H1 (cell line): ENCODE measurements at regions not wholly inside any gene's neighbourhood (a gene's known extent, or its start where the extent isn't known, plus 50 kb on each side); places are given as distances from the start of the nearest gene placed in this dataset.

Experiments
- TF ChIP-seq, protein P1 (sequence below): fragments of 300-600 bp; sonication (generic); IDR thresholded peaks from 2 replicates; pipeline ENCODE4 v1.7.1; 2012; ENCODE audit warnings: low read length, moderate library complexity, mild to moderate bottlenecking, inconsistent platforms; ENCODE audit not compliant: insufficient replicate concordance

GRCh38 chr12:42669553-42669952, 80.0 kb upstream of the PRICKLE1 start (continued):
- TF ChIP-seq, protein P1, sequence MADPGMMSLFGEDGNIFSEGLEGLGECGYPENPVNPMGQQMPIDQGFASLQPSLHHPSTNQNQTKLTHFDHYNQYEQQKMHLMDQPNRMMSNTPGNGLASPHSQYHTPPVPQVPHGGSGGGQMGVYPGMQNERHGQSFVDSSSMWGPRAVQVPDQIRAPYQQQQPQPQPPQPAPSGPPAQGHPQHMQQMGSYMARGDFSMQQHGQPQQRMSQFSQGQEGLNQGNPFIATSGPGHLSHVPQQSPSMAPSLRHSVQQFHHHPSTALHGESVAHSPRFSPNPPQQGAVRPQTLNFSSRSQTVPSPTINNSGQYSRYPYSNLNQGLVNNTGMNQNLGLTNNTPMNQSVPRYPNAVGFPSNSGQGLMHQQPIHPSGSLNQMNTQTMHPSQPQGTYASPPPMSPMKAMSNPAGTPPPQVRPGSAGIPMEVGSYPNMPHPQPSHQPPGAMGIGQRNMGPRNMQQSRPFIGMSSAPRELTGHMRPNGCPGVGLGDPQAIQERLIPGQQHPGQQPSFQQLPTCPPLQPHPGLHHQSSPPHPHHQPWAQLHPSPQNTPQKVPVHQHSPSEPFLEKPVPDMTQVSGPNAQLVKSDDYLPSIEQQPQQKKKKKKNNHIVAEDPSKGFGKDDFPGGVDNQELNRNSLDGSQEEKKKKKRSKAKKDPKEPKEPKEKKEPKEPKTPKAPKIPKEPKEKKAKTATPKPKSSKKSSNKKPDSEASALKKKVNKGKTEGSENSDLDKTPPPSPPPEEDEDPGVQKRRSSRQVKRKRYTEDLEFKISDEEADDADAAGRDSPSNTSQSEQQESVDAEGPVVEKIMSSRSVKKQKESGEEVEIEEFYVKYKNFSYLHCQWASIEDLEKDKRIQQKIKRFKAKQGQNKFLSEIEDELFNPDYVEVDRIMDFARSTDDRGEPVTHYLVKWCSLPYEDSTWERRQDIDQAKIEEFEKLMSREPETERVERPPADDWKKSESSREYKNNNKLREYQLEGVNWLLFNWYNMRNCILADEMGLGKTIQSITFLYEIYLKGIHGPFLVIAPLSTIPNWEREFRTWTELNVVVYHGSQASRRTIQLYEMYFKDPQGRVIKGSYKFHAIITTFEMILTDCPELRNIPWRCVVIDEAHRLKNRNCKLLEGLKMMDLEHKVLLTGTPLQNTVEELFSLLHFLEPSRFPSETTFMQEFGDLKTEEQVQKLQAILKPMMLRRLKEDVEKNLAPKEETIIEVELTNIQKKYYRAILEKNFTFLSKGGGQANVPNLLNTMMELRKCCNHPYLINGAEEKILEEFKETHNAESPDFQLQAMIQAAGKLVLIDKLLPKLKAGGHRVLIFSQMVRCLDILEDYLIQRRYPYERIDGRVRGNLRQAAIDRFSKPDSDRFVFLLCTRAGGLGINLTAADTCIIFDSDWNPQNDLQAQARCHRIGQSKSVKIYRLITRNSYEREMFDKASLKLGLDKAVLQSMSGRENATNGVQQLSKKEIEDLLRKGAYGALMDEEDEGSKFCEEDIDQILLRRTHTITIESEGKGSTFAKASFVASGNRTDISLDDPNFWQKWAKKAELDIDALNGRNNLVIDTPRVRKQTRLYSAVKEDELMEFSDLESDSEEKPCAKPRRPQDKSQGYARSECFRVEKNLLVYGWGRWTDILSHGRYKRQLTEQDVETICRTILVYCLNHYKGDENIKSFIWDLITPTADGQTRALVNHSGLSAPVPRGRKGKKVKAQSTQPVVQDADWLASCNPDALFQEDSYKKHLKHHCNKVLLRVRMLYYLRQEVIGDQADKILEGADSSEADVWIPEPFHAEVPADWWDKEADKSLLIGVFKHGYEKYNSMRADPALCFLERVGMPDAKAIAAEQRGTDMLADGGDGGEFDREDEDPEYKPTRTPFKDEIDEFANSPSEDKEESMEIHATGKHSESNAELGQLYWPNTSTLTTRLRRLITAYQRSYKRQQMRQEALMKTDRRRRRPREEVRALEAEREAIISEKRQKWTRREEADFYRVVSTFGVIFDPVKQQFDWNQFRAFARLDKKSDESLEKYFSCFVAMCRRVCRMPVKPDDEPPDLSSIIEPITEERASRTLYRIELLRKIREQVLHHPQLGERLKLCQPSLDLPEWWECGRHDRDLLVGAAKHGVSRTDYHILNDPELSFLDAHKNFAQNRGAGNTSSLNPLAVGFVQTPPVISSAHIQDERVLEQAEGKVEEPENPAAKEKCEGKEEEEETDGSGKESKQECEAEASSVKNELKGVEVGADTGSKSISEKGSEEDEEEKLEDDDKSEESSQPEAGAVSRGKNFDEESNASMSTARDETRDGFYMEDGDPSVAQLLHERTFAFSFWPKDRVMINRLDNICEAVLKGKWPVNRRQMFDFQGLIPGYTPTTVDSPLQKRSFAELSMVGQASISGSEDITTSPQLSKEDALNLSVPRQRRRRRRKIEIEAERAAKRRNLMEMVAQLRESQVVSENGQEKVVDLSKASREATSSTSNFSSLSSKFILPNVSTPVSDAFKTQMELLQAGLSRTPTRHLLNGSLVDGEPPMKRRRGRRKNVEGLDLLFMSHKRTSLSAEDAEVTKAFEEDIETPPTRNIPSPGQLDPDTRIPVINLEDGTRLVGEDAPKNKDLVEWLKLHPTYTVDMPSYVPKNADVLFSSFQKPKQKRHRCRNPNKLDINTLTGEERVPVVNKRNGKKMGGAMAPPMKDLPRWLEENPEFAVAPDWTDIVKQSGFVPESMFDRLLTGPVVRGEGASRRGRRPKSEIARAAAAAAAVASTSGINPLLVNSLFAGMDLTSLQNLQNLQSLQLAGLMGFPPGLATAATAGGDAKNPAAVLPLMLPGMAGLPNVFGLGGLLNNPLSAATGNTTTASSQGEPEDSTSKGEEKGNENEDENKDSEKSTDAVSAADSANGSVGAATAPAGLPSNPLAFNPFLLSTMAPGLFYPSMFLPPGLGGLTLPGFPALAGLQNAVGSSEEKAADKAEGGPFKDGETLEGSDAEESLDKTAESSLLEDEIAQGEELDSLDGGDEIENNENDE, result peak; percentile 38
- TF ChIP-seq, all 59 proteins: peak for 2
